CD4-positive, CD25-positive, alpha-beta regulatory T cell (primary cell): ENCODE measurements at regions not wholly inside any gene's neighbourhood (a gene's known extent, or its start where the extent isn't known, plus 50 kb on each side); places are given as distances from the start of the nearest gene placed in this dataset.

Source experiments
- ATAC-seq, 2 donors: fragments of 150-1000 bp; cut with Tn5 transposase; one replicate each; pipeline ENCODE4 v1.10.0; 2021; ENCODE audit warnings: low read depth in 2 of 2, moderate number of reproducible peaks in 2 of 2, moderate library complexity in 1 of 2
- DNase-seq, 3 donors: peaks; one replicate each; pipeline versions ENCODE4 v3.0.0 to v3.0.0-alpha.2; 2012 to 2022; ENCODE audit warnings: mixed read lengths in 1 of 3
- H3K27ac ChIP-seq: one replicate; pipeline ENCODE4 v1.7.0; 2013; ENCODE audit warnings: mild to moderate bottlenecking, low read length; ENCODE audit not compliant: insufficient read depth, poor library complexity, severe bottlenecking
- H3K27me3 ChIP-seq: one replicate; pipeline ENCODE4 v1.7.0; 2013; ENCODE audit warnings: low read length; ENCODE audit not compliant: control insufficient read depth, insufficient read depth
- H3K36me3 ChIP-seq: one replicate; pipeline ENCODE4 v1.7.0; 2013; ENCODE audit warnings: mild to moderate bottlenecking, low read length, moderate library complexity; ENCODE audit not compliant: control insufficient read depth, insufficient read depth
- H3K4me1 ChIP-seq: 2 replicates; pipeline ENCODE4 v1.7.0; 2013; ENCODE audit warnings: mild to moderate bottlenecking, low read length; ENCODE audit not compliant: insufficient read depth, control insufficient read depth, poor library complexity, severe bottlenecking
- H3K4me3 ChIP-seq: one replicate; pipeline ENCODE4 v1.7.0; 2013; ENCODE audit warnings: low read depth, mild to moderate bottlenecking, low read length, moderate library complexity
- H3K9me3 ChIP-seq, 2 experiments: 1 replicate in 1 of 2; 2 replicates in 1 of 2; pipeline ENCODE4 v1.7.0; 2013; ENCODE audit warnings: low read length in 2 of 2, mild to moderate bottlenecking in 1 of 2, moderate library complexity in 1 of 2; ENCODE audit not compliant: control insufficient read depth in 2 of 2
- H3K27ac Mint-ChIP-seq, 3 donors: one replicate each; pipeline ENCODE4 v1.8.0; 2020 to 2022; ENCODE audit warnings: mild to moderate bottlenecking in 3 of 3, mixed read lengths in 3 of 3, moderate library complexity in 2 of 3
- H3K27me3 Mint-ChIP-seq: one replicate; pipeline ENCODE4 v1.8.0; 2022; ENCODE audit warnings: mild to moderate bottlenecking, mixed read lengths
- H3K36me3 Mint-ChIP-seq: one replicate; pipeline ENCODE4 v1.8.0; 2020; ENCODE audit warnings: mixed read lengths
- H3K4me1 Mint-ChIP-seq, 4 donors: one replicate each; pipeline ENCODE4 v1.8.0; 2020 to 2022; ENCODE audit warnings: mixed read lengths in 4 of 4, mild to moderate bottlenecking in 1 of 4
- H3K4me3 Mint-ChIP-seq, 4 donors: one replicate each; pipeline ENCODE4 v1.8.0; 2020 to 2022; ENCODE audit warnings: mild to moderate bottlenecking in 4 of 4, mixed read lengths in 4 of 4, moderate library complexity in 3 of 4
- H3K9me3 Mint-ChIP-seq, 7 donors: one replicate each; pipeline ENCODE4 v1.8.0; 2020 to 2022; ENCODE audit warnings: mixed read lengths in 7 of 7, mild to moderate bottlenecking in 3 of 7, moderate library complexity in 2 of 7

DNA sequence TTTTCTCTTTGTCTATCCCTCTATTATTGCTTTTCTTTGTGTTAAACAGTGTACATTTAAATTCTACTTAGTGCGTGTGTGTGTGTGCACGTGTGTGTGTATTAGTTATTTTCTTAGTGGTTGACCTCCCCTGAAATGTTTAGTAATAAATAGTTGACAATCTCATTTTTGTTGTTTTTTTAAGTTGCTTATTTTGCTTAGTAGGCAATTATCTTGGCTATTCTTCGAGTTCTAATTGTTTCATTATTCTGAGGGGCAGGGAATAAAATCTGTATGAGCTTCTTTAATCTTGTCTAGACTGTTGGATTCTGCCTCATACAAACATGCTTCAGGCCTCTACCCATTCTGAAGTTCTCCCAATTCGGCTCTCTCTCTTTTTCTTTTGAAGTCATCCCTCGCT, 1169.0 kb upstream of the ATXN8OS start:
- no peak overlapping the region for H3K4me3 ChIP-seq
- H3K9me3 Mint-ChIP-seq = peaks cover 0 to 33% (median 4%) of the 10 kb centered on the region in 7 donors
- H3K4me1 ChIP-seq = no peaks in the 10 kb centered on the region
- no peaks in the 10 kb centered on the region for H3K27me3 ChIP-seq
- no peaks in the 10 kb centered on the region for H3K4me1 Mint-ChIP-seq
- H3K27ac Mint-ChIP-seq = no peak overlapping the region
- H3K27ac ChIP-seq = no peak overlapping the region
- no peaks in the 10 kb centered on the region for H3K36me3 ChIP-seq
- H3K27me3 Mint-ChIP-seq = no peaks in the 10 kb centered on the region
- DNase-seq (no peak), ATAC-seq (no peak)
- no peak overlapping the region for H3K4me3 Mint-ChIP-seq
- H3K36me3 Mint-ChIP-seq = no peaks in the 10 kb centered on the region
- peaks cover 4 to 6% of the 10 kb centered on the region in 2 experiments for H3K9me3 ChIP-seq

GRCh38 chr13:68929075-68929745, 1178.4 kb upstream of the ATXN8OS start:
- H3K27me3 Mint-ChIP-seq = peaks cover 4% of the 10 kb centered on the region

GRCh38 chr13:68927387-68928026, 1180.1 kb upstream of the ATXN8OS start:
- H3K9me3 ChIP-seq = peaks cover 0 to 5% of the 10 kb centered on the region in 2 experiments
- Mint-ChIP-seq H3K36me3 (no peaks in the 10 kb centered on the region), H3K9me3 (peaks cover 1 to 15% (median 5%) of the 10 kb centered on the region in 7 donors), H3K27me3 (peaks cover 4% of the 10 kb centered on the region), H3K4me3 (no peak overlapping the region), H3K4me1 (no peaks in the 10 kb centered on the region), H3K27ac (no peak overlapping the region)
- H3K27ac ChIP-seq = no peak overlapping the region
- H3K4me1 ChIP-seq = no peaks in the 10 kb centered on the region
- H3K4me3 ChIP-seq = no peak overlapping the region
- H3K36me3 ChIP-seq = no peaks in the 10 kb centered on the region
- ATAC-seq (no peak), DNase-seq (no peak)
- H3K27me3 ChIP-seq = no peaks in the 10 kb centered on the region

More at GRCh38 chr13:68929075-68929745, 1178.4 kb upstream of the ATXN8OS start:
- peaks cover 0 to 8% of the 10 kb centered on the region in 2 experiments for H3K9me3 ChIP-seq
- H3K27me3 ChIP-seq = no peaks in the 10 kb centered on the region
- no peak overlapping the region for H3K27ac ChIP-seq
- ATAC-seq (no peak), DNase-seq (no peak)
- no peaks in the 10 kb centered on the region for H3K36me3 ChIP-seq
- no peaks in the 10 kb centered on the region for H3K4me1 ChIP-seq
- no peaks in the 10 kb centered on the region for H3K36me3 Mint-ChIP-seq
- H3K4me1 Mint-ChIP-seq = no peaks in the 10 kb centered on the region
- no peak overlapping the region for H3K27ac Mint-ChIP-seq
- peaks cover 1 to 15% (median 5%) of the 10 kb centered on the region in 7 donors for H3K9me3 Mint-ChIP-seq
- no peak overlapping the region for H3K4me3 Mint-ChIP-seq
- no peak overlapping the region for H3K4me3 ChIP-seq

- Histone ChIP-seq H3K4me3 (no peak overlapping the region), H3K27me3 (no peaks in the 10 kb centered on the region), H3K27ac (no peak overlapping the region), H3K9me3 (no peaks in the 10 kb centered on the region), H3K4me1 (no peaks in the 10 kb centered on the region), H3K36me3 (no peaks in the 10 kb centered on the region)
- no peak for DNase-seq
- Mint-ChIP-seq H3K4me3 (no peak overlapping the region), H3K36me3 (no peaks in the 10 kb centered on the region), H3K9me3 (peaks cover 0 to 15% (median 4%) of the 10 kb centered on the region in 7 donors), H3K4me1 (no peaks in the 10 kb centered on the region), H3K27me3 (no peaks in the 10 kb centered on the region), H3K27ac (no peak overlapping the region)
- no peak for ATAC-seq
These were observed 1183.6 kb upstream of the ATXN8OS start for GRCh38 chr13:68923995-68924394.

- DNase-seq (no peak), ATAC-seq (no peak)
- H3K36me3 ChIP-seq = no peaks in the 10 kb centered on the region
- Mint-ChIP-seq H3K9me3 (peaks cover 0 to 40% (median 20%) of the 10 kb centered on the region in 7 donors), H3K27ac (no peak overlapping the region), H3K27me3 (no peaks in the 10 kb centered on the region), H3K4me1 (no peaks in the 10 kb centered on the region), H3K4me3 (no peak overlapping the region), H3K36me3 (no peaks in the 10 kb centered on the region)
- H3K27ac ChIP-seq = no peak overlapping the region
- H3K4me1 ChIP-seq = no peaks in the 10 kb centered on the region
- H3K4me3 ChIP-seq = no peak overlapping the region
- no peaks in the 10 kb centered on the region for H3K27me3 ChIP-seq
- H3K9me3 ChIP-seq = peaks cover 4 to 35% of the 10 kb centered on the region in 2 experiments
These were observed 1198.7 kb upstream of the ATXN8OS start for GRCh38 chr13:68908879-68909278.

- Histone ChIP-seq H3K4me1 (no peaks in the 10 kb centered on the region), H3K27ac (no peak overlapping the region), H3K9me3 (peaks cover 4 to 32% of the 10 kb centered on the region in 2 experiments), H3K27me3 (no peaks in the 10 kb centered on the region), H3K4me3 (no peak overlapping the region), H3K36me3 (no peaks in the 10 kb centered on the region)
- DNase-seq (no peak), ATAC-seq (no peak)
- Mint-ChIP-seq H3K4me1 (no peaks in the 10 kb centered on the region), H3K9me3 (peaks cover 4 to 40% (median 18%) of the 10 kb centered on the region in 7 donors), H3K36me3 (no peaks in the 10 kb centered on the region), H3K27ac (no peak overlapping the region), H3K27me3 (no peaks in the 10 kb centered on the region), H3K4me3 (no peak overlapping the region)
These were observed 1202.4 kb upstream of the ATXN8OS start for GRCh38 chr13:68905186-68905585.

DNA sequence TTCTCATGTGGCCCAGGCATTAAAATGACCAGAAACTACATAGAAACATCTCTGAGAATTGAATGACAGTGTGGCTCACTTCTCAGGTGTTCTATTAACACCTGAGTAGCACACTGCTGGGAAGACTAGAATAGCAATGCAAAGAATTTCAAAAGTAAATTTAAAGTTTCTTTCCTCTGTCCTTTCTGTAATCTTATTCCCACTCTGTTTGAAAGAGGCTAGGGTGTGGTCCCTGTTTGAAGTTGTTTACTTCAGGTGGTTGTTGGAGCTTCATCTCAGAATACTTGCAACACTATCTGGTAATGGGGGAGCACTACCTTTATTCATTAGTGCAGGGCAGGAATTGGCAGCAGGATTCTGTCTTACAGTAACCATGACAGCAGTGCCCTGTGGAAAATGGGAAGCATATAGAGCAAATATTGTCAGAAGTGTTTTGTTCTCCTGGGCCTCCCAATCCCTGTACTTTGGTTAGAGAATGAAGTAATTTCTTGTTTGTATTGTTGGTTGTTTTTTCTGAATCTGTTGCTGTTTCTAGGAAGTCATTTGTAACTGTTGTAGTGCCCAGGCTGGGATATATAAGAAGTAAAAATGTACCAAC, 1210.2 kb upstream of the ATXN8OS start:
- H3K4me3 Mint-ChIP-seq = no peak overlapping the region
- no peaks in the 10 kb centered on the region for H3K4me1 ChIP-seq
- peaks cover 3 to 4% of the 10 kb centered on the region in 2 experiments for H3K9me3 ChIP-seq
- H3K9me3 Mint-ChIP-seq = peaks cover 0 to 20% (median 7%) of the 10 kb centered on the region in 7 donors
- ATAC-seq = no peak
- no peak overlapping the region for H3K27ac Mint-ChIP-seq
- H3K27ac ChIP-seq = no peak overlapping the region
- H3K36me3 Mint-ChIP-seq = no peaks in the 10 kb centered on the region
- no peak overlapping the region for H3K4me3 ChIP-seq
- no peak for DNase-seq
- H3K27me3 Mint-ChIP-seq = no peaks in the 10 kb centered on the region
- no peaks in the 10 kb centered on the region for H3K4me1 Mint-ChIP-seq
- H3K36me3 ChIP-seq = no peaks in the 10 kb centered on the region
- no peaks in the 10 kb centered on the region for H3K27me3 ChIP-seq
